ENCODE measurements at regions not wholly inside any gene's neighbourhood (a gene's known extent, or its start where the extent isn't known, plus 50 kb on each side); places are given as distances from the start of the nearest gene placed in this dataset.

DNA sequence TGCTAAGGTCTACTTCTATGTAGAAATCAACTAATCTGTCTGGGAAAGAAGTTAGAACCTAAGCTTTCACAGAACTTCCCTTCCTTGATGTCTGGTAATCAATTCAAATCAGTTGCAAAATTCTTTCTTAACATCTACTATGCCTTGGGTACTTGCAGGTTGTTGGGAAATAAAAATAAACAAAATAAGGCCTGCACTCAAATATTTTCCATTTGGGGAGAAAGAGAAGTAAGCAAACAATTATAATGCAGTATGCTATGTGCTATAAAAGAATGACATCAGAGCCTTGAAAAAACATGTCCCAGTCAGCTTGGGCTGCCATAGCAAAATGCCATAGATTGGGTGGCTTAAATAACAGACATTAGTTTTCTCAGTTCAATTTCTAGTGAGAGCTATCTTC is 425.9 kb upstream of the DCN start:
- Histone ChIP-seq H3K27me3 (ENCODE audit: control insufficient read depth in 3 of 3, insufficient read depth in 3 of 3, low read length in 2 of 3) (no peaks in the 10 kb centered on the region), H3K9me3 (ENCODE audit: control insufficient read depth in 4 of 4, insufficient read depth in 3 of 4, low read length in 3 of 4) (no peaks in the 10 kb centered on the region), H3K9ac (ENCODE audit: insufficient read depth in 1 of 2, low read length in 2 of 2) (no peak overlapping the region), H3K4me1 (ENCODE audit: control insufficient read depth in 5 of 5, insufficient read depth in 5 of 5, low read length in 5 of 5) (no peaks in the 10 kb centered on the region), H3K36me3 (ENCODE audit: control insufficient read depth in 4 of 4, insufficient read depth in 4 of 4, low read length in 4 of 4) (no peaks in the 10 kb centered on the region), H3K27ac (ENCODE audit: low read depth in 1 of 2, low read length in 1 of 2) (no peak overlapping the region), H3K4me3 (no peak overlapping the region)
- no peak for ATAC-seq (ENCODE audit: insufficient read depth, low FRiP score)
- DNase-seq, result no peak
- TF ChIP-seq, protein P1, sequence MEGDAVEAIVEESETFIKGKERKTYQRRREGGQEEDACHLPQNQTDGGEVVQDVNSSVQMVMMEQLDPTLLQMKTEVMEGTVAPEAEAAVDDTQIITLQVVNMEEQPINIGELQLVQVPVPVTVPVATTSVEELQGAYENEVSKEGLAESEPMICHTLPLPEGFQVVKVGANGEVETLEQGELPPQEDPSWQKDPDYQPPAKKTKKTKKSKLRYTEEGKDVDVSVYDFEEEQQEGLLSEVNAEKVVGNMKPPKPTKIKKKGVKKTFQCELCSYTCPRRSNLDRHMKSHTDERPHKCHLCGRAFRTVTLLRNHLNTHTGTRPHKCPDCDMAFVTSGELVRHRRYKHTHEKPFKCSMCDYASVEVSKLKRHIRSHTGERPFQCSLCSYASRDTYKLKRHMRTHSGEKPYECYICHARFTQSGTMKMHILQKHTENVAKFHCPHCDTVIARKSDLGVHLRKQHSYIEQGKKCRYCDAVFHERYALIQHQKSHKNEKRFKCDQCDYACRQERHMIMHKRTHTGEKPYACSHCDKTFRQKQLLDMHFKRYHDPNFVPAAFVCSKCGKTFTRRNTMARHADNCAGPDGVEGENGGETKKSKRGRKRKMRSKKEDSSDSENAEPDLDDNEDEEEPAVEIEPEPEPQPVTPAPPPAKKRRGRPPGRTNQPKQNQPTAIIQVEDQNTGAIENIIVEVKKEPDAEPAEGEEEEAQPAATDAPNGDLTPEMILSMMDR (IDR thresholded peaks at IDR 0.05; ENCODE audit: control extremely low read depth, extremely low read depth), result no peak

GRCh38 chr12:91606662-91607377 is 424.2 kb upstream of the DCN start:
- H3K9ac ChIP-seq (ENCODE audit: insufficient read depth in 1 of 2, low read length in 2 of 2), result no peak overlapping the region
- no peak overlapping the region for H3K4me3 ChIP-seq
- no peaks in the 10 kb centered on the region for H3K4me1 ChIP-seq (ENCODE audit: control insufficient read depth in 5 of 5, insufficient read depth in 5 of 5, low read length in 5 of 5)
- H3K27me3 ChIP-seq (ENCODE audit: control insufficient read depth in 3 of 3, insufficient read depth in 3 of 3, low read length in 2 of 3), result no peaks in the 10 kb centered on the region
- DNase-seq, result no peak
- TF ChIP-seq, protein P1 (IDR thresholded peaks at IDR 0.05; ENCODE audit: control extremely low read depth, extremely low read depth), result no peak
- no peaks in the 10 kb centered on the region for H3K9me3 ChIP-seq (ENCODE audit: control insufficient read depth in 4 of 4, insufficient read depth in 3 of 4, low read length in 3 of 4)
- no peaks in the 10 kb centered on the region for H3K36me3 ChIP-seq (ENCODE audit: control insufficient read depth in 4 of 4, insufficient read depth in 4 of 4, low read length in 4 of 4)
- H3K27ac ChIP-seq (ENCODE audit: low read depth in 1 of 2, low read length in 1 of 2), result no peak overlapping the region
- 84 to 86% methylated on average over 3 of the region's 3 CpGs for WGBS, 2 donors
- ATAC-seq (ENCODE audit: insufficient read depth, low FRiP score), result no peak

DNA sequence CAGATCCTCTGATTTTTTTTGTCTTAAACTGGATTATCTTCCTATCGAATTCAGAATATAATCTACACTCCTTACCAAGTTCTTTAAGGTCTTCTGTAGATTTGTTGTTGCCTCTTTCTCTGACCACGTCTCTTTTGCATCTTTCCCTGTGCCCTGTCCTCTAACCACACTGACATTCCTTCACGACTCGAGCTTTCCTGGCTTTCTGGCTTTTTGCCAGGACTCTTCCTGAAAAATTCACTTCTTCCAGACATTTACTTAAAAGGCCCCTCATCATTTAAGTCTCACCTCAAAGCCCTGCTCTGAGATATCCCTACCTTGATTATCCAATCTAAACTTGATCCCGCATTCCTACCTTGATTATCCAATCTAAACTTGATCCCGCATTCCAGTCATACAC is 422.3 kb upstream of the DCN start:
- Histone ChIP-seq H3K4me1 (ENCODE audit: control insufficient read depth in 5 of 5, insufficient read depth in 5 of 5, low read length in 5 of 5) (no peaks in the 10 kb centered on the region), H3K9me3 (ENCODE audit: control insufficient read depth in 4 of 4, insufficient read depth in 3 of 4, low read length in 3 of 4) (no peaks in the 10 kb centered on the region), H3K27me3 (ENCODE audit: control insufficient read depth in 3 of 3, insufficient read depth in 3 of 3, low read length in 2 of 3) (no peaks in the 10 kb centered on the region), H3K27ac (ENCODE audit: low read depth in 1 of 2, low read length in 1 of 2) (no peak overlapping the region), H3K4me3 (no peak overlapping the region), H3K9ac (ENCODE audit: insufficient read depth in 1 of 2, low read length in 2 of 2) (no peak overlapping the region), H3K36me3 (ENCODE audit: control insufficient read depth in 4 of 4, insufficient read depth in 4 of 4, low read length in 4 of 4) (no peaks in the 10 kb centered on the region)
- DNase-seq, result no peak
- 69 to 81% methylated on average over 6 of the region's 6 CpGs for WGBS, 2 donors
- ATAC-seq (ENCODE audit: insufficient read depth, low FRiP score), result no peak
- TF ChIP-seq, protein P1 (IDR thresholded peaks at IDR 0.05; ENCODE audit: control extremely low read depth, extremely low read depth), result no peak

DNA sequence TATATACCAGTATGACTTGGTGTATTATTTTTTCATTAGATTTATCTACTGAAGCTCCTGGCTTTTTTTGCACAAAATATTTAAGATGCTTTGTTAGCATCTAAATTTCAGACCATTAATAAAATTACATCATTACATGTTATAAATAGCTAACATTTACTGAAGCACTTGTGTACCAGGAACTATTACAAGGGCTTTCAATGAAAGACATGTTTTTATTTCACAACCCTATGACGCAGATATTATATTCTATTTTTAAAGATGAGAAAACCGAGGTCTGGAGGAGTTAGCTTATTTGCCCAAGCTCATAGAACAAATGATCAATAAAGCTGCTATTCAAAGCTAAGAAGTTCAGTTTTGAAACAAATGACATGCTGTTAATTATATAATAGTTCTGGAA is 420.4 kb upstream of the DCN start:
- WGBS, 2 donors, result 60 to 75% methylated on average over 2 of the region's 2 CpGs
- no peak for DNase-seq
- Histone ChIP-seq H3K27me3 (ENCODE audit: control insufficient read depth in 3 of 3, insufficient read depth in 3 of 3, low read length in 2 of 3) (no peaks in the 10 kb centered on the region), H3K27ac (ENCODE audit: low read depth in 1 of 2, low read length in 1 of 2) (no peak overlapping the region), H3K9ac (ENCODE audit: insufficient read depth in 1 of 2, low read length in 2 of 2) (no peak overlapping the region), H3K36me3 (ENCODE audit: control insufficient read depth in 4 of 4, insufficient read depth in 4 of 4, low read length in 4 of 4) (no peaks in the 10 kb centered on the region), H3K4me3 (no peak overlapping the region), H3K4me1 (ENCODE audit: control insufficient read depth in 5 of 5, insufficient read depth in 5 of 5, low read length in 5 of 5) (no peaks in the 10 kb centered on the region), H3K9me3 (ENCODE audit: control insufficient read depth in 4 of 4, insufficient read depth in 3 of 4, low read length in 3 of 4) (peaks cover 0 to 2% (median 0%) of the 10 kb centered on the region in 4 donors)
- TF ChIP-seq, protein P1 (IDR thresholded peaks at IDR 0.05; ENCODE audit: control extremely low read depth, extremely low read depth), result no peak
- no peak for ATAC-seq (ENCODE audit: insufficient read depth, low FRiP score)
